HUES48 (cell line): ENCODE measurements at regions not wholly inside any gene's neighbourhood (a gene's known extent, or its start where the extent isn't known, plus 50 kb on each side); places are given as distances from the start of the nearest gene placed in this dataset.

Experiments used
- H3K27ac ChIP-seq: one replicate; pipeline ENCODE4 v1.7.0; 2013; ENCODE audit warnings: low read depth, low read length, inconsistent platforms
- H3K27me3 ChIP-seq: 2 replicates; pipeline ENCODE4 v1.6.1; 2013; ENCODE audit warnings: mild to moderate bottlenecking, low read length; ENCODE audit not compliant: control insufficient read depth, insufficient read depth
- H3K36me3 ChIP-seq: 2 replicates; pipeline ENCODE4 v1.6.1; 2013; ENCODE audit warnings: low read length; ENCODE audit not compliant: control insufficient read depth, insufficient read depth
- H3K4me1 ChIP-seq: 2 replicates; pipeline ENCODE4 v1.6.1; 2013; ENCODE audit warnings: mild to moderate bottlenecking, low read length; ENCODE audit not compliant: control insufficient read depth, insufficient read depth
- H3K4me3 ChIP-seq: 2 replicates; pipeline ENCODE4 v1.5.1; 2013; ENCODE audit warnings: mild to moderate bottlenecking, low read depth, low read length
- H3K9ac ChIP-seq: 2 replicates; pipeline ENCODE4 v1.6.1; 2013; ENCODE audit warnings: mild to moderate bottlenecking, low read depth, low read length, moderate library complexity
- H3K9me3 ChIP-seq: 2 replicates; pipeline ENCODE4 v1.6.1; 2013; ENCODE audit warnings: low read length; ENCODE audit not compliant: control insufficient read depth, insufficient read depth

GRCh38 chr13:40488869-40489391 is 177.5 kb downstream of the FOXO1 start:
- no peak overlapping the region for H3K9ac ChIP-seq
- no peaks in the 10 kb centered on the region for H3K36me3 ChIP-seq
- no peak overlapping the region for H3K27ac ChIP-seq
- H3K4me1 ChIP-seq: peaks cover 14% of the 10 kb centered on the region
- no peaks in the 10 kb centered on the region for H3K27me3 ChIP-seq
- no peaks in the 10 kb centered on the region for H3K9me3 ChIP-seq
- H3K4me3 ChIP-seq: no peak overlapping the region

- no peak overlapping the region for H3K9ac ChIP-seq
These were observed 176.2 kb downstream of the FOXO1 start for GRCh38 chr13:40490086-40490758.

GRCh38 chr13:40492511-40492910 is 173.9 kb downstream of the FOXO1 start:
- Histone ChIP-seq H3K27ac (no peak overlapping the region), H3K9ac (no peak overlapping the region), H3K4me3 (no peak overlapping the region), H3K4me1 (peaks cover 14% of the 10 kb centered on the region), H3K9me3 (no peaks in the 10 kb centered on the region), H3K36me3 (no peaks in the 10 kb centered on the region), H3K27me3 (no peaks in the 10 kb centered on the region)

More at GRCh38 chr13:40490086-40490758, 176.2 kb downstream of the FOXO1 start:
- no peaks in the 10 kb centered on the region for H3K9me3 ChIP-seq
- H3K27me3 ChIP-seq: no peaks in the 10 kb centered on the region
- no peaks in the 10 kb centered on the region for H3K36me3 ChIP-seq
- H3K4me1 ChIP-seq: peaks cover 16% of the 10 kb centered on the region
- no peak overlapping the region for H3K27ac ChIP-seq
- no peak overlapping the region for H3K4me3 ChIP-seq

GRCh38 chr13:40494513-40494912 is 171.9 kb downstream of the FOXO1 start:
- Histone ChIP-seq H3K9me3 (no peaks in the 10 kb centered on the region), H3K4me3 (no peak overlapping the region), H3K27ac (no peak overlapping the region), H3K9ac (no peak overlapping the region), H3K36me3 (no peaks in the 10 kb centered on the region), H3K27me3 (no peaks in the 10 kb centered on the region), H3K4me1 (peaks cover 20% of the 10 kb centered on the region)

GRCh38 chr13:40494946-40495620 is 171.4 kb downstream of the FOXO1 start:
- Histone ChIP-seq H3K4me3 (no peak overlapping the region), H3K27ac (no peak overlapping the region), H3K27me3 (no peaks in the 10 kb centered on the region)

GRCh38 chr13:40495621-40496001 is 170.8 kb downstream of the FOXO1 start:
- Histone ChIP-seq H3K27me3 (no peaks in the 10 kb centered on the region), H3K4me1 (peaks cover 20% of the 10 kb centered on the region), H3K9me3 (no peaks in the 10 kb centered on the region), H3K27ac (no peak overlapping the region), H3K9ac (no peak overlapping the region), H3K4me3 (no peak overlapping the region), H3K36me3 (no peaks in the 10 kb centered on the region)

More at GRCh38 chr13:40494946-40495620, 171.4 kb downstream of the FOXO1 start:
- peaks cover 20% of the 10 kb centered on the region for H3K4me1 ChIP-seq
- H3K9me3 ChIP-seq: no peaks in the 10 kb centered on the region
- no peaks in the 10 kb centered on the region for H3K36me3 ChIP-seq
- H3K9ac ChIP-seq: no peak overlapping the region

- Histone ChIP-seq H3K27me3 (no peaks in the 10 kb centered on the region), H3K27ac (no peak overlapping the region), H3K9me3 (no peaks in the 10 kb centered on the region), H3K4me1 (peaks cover 20% of the 10 kb centered on the region), H3K36me3 (no peaks in the 10 kb centered on the region), H3K4me3 (no peak overlapping the region), H3K9ac (no peak overlapping the region)
These were observed 170.2 kb downstream of the FOXO1 start for GRCh38 chr13:40496035-40496810.

GRCh38 chr13:40498461-40498860 is 168.0 kb downstream of the FOXO1 start:
- H3K36me3 ChIP-seq: no peaks in the 10 kb centered on the region
- H3K9ac ChIP-seq: no peak overlapping the region
- no peak overlapping the region for H3K27ac ChIP-seq
- no peaks in the 10 kb centered on the region for H3K27me3 ChIP-seq
- H3K9me3 ChIP-seq: no peaks in the 10 kb centered on the region
- H3K4me3 ChIP-seq: no peak overlapping the region
- peaks cover 20% of the 10 kb centered on the region for H3K4me1 ChIP-seq

GRCh38 chr13:40502236-40502635 is 164.2 kb downstream of the FOXO1 start:
- Histone ChIP-seq H3K36me3 (no peaks in the 10 kb centered on the region), H3K4me3 (no peak overlapping the region), H3K9me3 (no peaks in the 10 kb centered on the region), H3K27ac (no peak overlapping the region), H3K27me3 (no peaks in the 10 kb centered on the region), H3K9ac (no peak overlapping the region), H3K4me1 (peaks cover 6% of the 10 kb centered on the region)

GRCh38 chr13:40503011-40503410 is 163.4 kb downstream of the FOXO1 start:
- Histone ChIP-seq H3K27me3 (no peaks in the 10 kb centered on the region), H3K27ac (no peak overlapping the region), H3K36me3 (no peaks in the 10 kb centered on the region), H3K4me1 (peaks cover 6% of the 10 kb centered on the region), H3K9me3 (no peaks in the 10 kb centered on the region), H3K4me3 (no peak overlapping the region), H3K9ac (no peak overlapping the region)
